Neural crest cell (in vitro differentiated cells): ENCODE measurements at regions not wholly inside any gene's neighbourhood (a gene's known extent, or its start where the extent isn't known, plus 50 kb on each side); places are given as distances from the start of the nearest gene placed in this dataset.

ENCODE experiments used
- DNase-seq: peaks from one replicate; pipeline ENCODE4 v3.0.0; 2021; ENCODE audit warnings: low read depth, mixed read lengths, low spot score
- H3K27ac Mint-ChIP-seq: one replicate; pipeline ENCODE4 v1.8.0; 2021; ENCODE audit warnings: mild to moderate bottlenecking, mixed read lengths; ENCODE audit not compliant: unreplicated experiment
- H3K27me3 Mint-ChIP-seq: 2 replicates; pipeline ENCODE4 v1.8.0; 2021; ENCODE audit warnings: low read depth, mild to moderate bottlenecking, mixed read lengths
- H3K36me3 Mint-ChIP-seq: 2 replicates; pipeline ENCODE4 v1.8.0; 2021; ENCODE audit warnings: low read depth, mild to moderate bottlenecking, mixed read lengths
- H3K4me1 Mint-ChIP-seq: 2 replicates; pipeline ENCODE4 v1.8.0; 2021; ENCODE audit warnings: mixed read lengths
- H3K4me3 Mint-ChIP-seq: one replicate; pipeline ENCODE4 v1.8.0; 2021; ENCODE audit warnings: mild to moderate bottlenecking, mixed read lengths
- H3K9me3 Mint-ChIP-seq: 2 replicates; pipeline ENCODE4 v1.8.0; 2021; ENCODE audit warnings: mixed read lengths
- CTCF ChIP-seq: fragments of 200-600 bp; sonication (generic); conservative IDR thresholded peaks from 2 replicates; pipeline ENCODE4 v1.5.0; 2021; ENCODE audit warnings: antibody characterized with exemption, mild to moderate bottlenecking

DNA sequence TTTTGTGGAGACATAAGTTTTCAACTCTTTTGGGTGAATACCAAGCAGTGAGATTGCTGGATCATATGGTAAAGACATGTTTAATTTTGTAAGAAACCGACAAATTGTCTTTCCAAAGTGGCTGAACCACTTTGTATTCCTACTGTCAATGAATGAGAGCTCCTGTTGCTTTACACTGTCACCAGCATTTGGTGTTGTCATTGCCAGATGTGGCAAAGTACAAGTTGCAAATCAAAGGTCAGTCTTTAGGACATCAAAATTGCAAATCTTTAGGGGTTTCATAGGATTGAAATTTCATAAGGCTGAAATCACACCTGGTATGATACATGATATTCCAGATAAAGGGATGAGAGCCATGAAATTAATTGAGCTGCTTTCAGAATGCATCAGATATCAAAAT lies 67.7 kb upstream of the ELOVL6 start:
- Mint-ChIP-seq H3K4me1 (no peaks in the 10 kb centered on the region), H3K36me3 (no peaks in the 10 kb centered on the region), H3K9me3 (peaks cover 6% of the 10 kb centered on the region), H3K27me3 (peaks cover 22% of the 10 kb centered on the region), H3K27ac (no peak overlapping the region), H3K4me3 (no peak overlapping the region)
- no peak for TF ChIP-seq CTCF
- no peak for DNase-seq

- peaks cover 6% of the 10 kb centered on the region for H3K9me3 Mint-ChIP-seq
- H3K36me3 Mint-ChIP-seq = no peaks in the 10 kb centered on the region
- no peak for TF ChIP-seq CTCF
- no peaks in the 10 kb centered on the region for H3K4me1 Mint-ChIP-seq
- H3K27ac Mint-ChIP-seq = no peak overlapping the region
- DNase-seq = no peak
- no peak overlapping the region for H3K4me3 Mint-ChIP-seq
- peaks cover 18% of the 10 kb centered on the region for H3K27me3 Mint-ChIP-seq
Measured at GRCh38 chr4:110265001-110265400, 66.6 kb upstream of the ELOVL6 start.

- TF ChIP-seq CTCF = no peak
- no peaks in the 10 kb centered on the region for H3K4me1 Mint-ChIP-seq
Measured at GRCh38 chr4:110260299-110260698, 61.9 kb upstream of the ELOVL6 start.

DNA sequence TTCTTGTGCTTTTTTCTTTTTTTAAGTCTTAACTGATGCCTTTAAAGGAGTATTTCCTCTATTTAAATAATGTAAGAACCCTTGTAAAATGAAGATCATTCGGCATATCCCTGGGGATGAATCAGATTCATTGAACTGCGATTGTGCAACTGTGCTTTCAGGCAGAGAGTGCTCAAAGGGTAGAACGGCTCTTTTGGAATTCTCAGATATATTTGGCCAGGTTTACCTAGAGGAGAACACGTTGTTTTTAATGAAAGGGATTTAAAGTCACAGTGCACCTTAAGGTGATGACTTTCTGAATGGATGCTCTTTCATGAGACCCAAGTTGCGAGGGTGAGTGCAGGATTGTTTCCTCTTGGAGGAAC lies 51.6 kb upstream of the ELOVL6 start:
- no peak for TF ChIP-seq CTCF
- Mint-ChIP-seq H3K9me3 (no peaks in the 10 kb centered on the region), H3K4me1 (peaks cover 7% of the 10 kb centered on the region), H3K27me3 (no peaks in the 10 kb centered on the region), H3K4me3 (no peak overlapping the region), H3K36me3 (no peaks in the 10 kb centered on the region), H3K27ac (no peak overlapping the region)
- DNase-seq = no peak

More at GRCh38 chr4:110260299-110260698, 61.9 kb upstream of the ELOVL6 start:
- no peak overlapping the region for H3K27ac Mint-ChIP-seq
- H3K9me3 Mint-ChIP-seq = peaks cover 6% of the 10 kb centered on the region
- peaks cover 4% of the 10 kb centered on the region for H3K27me3 Mint-ChIP-seq
- H3K36me3 Mint-ChIP-seq = no peaks in the 10 kb centered on the region
- no peak for DNase-seq
- H3K4me3 Mint-ChIP-seq = no peak overlapping the region

DNA sequence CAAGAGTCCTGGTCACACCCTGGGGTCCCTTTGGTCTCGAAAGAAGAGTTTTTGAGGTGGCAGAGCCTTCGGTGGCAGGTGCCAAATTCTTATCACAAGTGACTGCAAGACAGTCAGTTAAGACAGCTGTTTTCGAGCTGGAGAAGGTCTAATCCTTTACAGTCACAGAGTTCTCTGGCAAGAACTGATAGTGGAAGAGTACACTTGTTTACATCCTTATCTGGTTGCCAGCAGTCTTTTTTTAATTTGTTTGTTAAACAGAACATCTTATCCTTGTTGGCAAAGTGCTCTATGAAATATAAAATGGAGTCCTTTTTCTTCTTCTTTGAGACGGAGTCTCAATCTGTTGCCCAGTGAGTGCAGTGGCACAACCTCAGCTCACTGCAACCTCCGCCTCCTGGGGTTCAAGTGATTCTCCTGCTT lies 50.4 kb upstream of the ELOVL6 start:
- TF ChIP-seq CTCF = no peak
- no peak for DNase-seq
- Mint-ChIP-seq H3K27ac (no peak overlapping the region), H3K4me3 (no peak overlapping the region), H3K36me3 (no peaks in the 10 kb centered on the region), H3K9me3 (no peaks in the 10 kb centered on the region), H3K4me1 (peaks cover 7% of the 10 kb centered on the region), H3K27me3 (no peaks in the 10 kb centered on the region)
